Embryonic facial prominence (tissue), 1 donor: ENCODE measurements at regions not wholly inside any gene's neighbourhood (a gene's known extent, or its start where the extent isn't known, plus 50 kb on each side); places are given as distances from the start of the nearest gene placed in this dataset.
"Not testable (repeated sequence)": the region's sequence is repeated elsewhere in the genome, so short reads cannot be mapped to it uniquely, and the experiment has no call there.

Experiments used
- DNase-seq: peaks from one replicate; pipeline ENCODE4 v3.0.0-alpha.2; 2016; ENCODE audit errors: extremely low spot score

- DNase-seq = no peak
Observed at GRCh38 chr6:140844167-140844566, 1288.6 kb upstream of the GJE1 start.

DNA sequence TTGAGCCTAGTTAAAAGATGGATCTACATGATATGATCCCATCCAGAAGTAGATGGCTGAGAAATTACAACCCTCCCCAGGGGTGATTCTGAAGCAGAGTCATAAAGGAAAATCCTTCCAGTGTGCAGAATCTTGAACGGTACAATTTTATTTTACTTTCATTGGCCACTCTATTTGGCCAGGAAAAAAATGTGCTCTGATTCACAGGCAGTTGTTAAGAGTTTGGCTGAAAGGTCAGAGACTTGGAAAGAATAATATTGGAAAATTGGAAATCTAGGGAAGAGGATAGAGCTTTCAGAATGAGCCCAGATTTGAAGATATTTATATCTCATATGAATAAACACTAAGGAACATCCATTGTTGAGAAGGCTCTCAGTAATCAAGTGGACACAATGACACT lies 1299.3 kb upstream of the GJE1 start:
- DNase-seq = no peak

GRCh38 chr6:140830666-140831065 lies 1302.1 kb upstream of the GJE1 start:
- DNase-seq = no peak

GRCh38 chr6:140828856-140829255 lies 1303.9 kb upstream of the GJE1 start:
- DNase-seq = no peak

DNA sequence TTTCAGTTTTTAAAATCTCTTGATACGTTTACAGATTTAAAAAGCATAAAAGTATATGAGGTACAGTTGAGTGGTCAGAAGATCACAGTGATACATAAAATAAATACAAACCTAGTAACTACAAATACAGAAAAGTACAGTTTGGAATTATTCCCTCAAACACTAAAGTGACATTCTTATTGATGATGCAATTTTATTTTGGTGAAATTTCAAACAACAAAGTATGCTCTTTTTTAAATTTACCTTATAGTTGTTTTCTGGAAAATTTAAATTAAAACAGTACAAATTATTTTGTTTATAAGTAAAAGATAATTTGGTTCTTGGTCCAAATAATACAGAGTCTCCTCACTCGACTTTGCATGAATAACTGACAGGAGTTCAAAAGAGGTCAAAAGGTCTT lies 1305.1 kb upstream of the GJE1 start:
- no peak for DNase-seq

DNA sequence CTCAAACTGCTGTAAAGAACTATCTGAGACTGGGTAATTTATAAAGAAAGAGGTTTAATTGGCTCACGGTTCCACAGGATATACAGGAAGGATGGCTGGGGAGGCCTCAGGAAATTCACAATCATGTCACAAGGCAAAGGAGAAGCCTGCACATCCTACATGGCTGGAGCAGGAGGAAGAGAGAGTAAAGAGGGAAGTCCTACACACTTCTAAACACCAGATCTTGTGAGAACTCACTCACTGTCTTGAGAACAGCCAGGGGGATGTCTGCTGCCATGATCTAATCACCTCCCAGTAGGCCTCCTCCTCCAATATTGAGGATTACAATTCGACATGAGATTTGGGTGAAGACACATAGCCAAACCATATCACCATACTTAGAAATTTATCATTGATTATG lies 1307.0 kb upstream of the GJE1 start:
- no peak for DNase-seq

DNA sequence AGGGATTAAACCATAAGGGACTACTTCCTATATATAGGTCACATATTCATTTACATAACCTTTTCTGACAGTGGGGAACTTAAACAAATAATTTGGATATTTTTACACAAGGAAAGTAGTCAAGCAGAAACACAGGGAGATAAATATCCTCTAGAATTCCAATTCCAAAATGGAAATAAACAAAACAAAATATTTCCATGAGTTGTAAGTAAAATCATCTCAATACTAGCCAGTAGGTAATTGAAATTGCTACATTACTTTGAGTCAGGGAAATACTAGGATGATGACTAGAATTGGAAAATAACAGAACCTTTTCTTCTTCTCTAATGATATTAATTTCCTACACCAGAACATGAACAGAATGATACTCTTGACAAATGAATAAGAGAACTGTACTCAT lies 1308.1 kb upstream of the GJE1 start:
- no peak for DNase-seq

DNA sequence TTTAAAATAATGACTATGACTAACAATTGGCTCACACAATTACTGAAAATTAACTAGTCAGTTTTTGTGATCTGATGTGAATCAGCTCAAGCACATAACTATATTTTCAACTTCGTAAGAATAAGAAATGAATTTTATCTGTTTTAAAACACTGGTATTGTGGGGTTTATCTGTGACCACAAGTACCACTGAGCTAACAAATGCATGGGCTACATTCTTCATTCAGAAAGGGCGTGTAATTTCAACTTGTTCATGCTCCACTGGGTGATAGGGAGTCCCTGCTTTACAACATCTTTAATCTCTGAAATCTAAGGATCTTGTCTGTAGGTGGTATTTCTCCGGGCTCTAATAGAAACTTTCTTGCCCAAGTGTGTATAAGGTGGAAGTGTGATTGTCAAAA lies 1311.5 kb upstream of the GJE1 start:
- DNase-seq = no peak

GRCh38 chr6:140817176-140817575 lies 1315.5 kb upstream of the GJE1 start:
- DNase-seq = no peak

GRCh38 chr6:140816681-140817080 lies 1316.0 kb upstream of the GJE1 start:
- DNase-seq = no peak

GRCh38 chr6:140812636-140813035 lies 1320.1 kb upstream of the GJE1 start:
- DNase-seq = no peak

GRCh38 chr6:140811642-140812041 lies 1321.1 kb upstream of the GJE1 start:
- DNase-seq = no peak

- no peak for DNase-seq
Observed at GRCh38 chr6:140809694-140810101, 1323.0 kb upstream of the GJE1 start.

DNA sequence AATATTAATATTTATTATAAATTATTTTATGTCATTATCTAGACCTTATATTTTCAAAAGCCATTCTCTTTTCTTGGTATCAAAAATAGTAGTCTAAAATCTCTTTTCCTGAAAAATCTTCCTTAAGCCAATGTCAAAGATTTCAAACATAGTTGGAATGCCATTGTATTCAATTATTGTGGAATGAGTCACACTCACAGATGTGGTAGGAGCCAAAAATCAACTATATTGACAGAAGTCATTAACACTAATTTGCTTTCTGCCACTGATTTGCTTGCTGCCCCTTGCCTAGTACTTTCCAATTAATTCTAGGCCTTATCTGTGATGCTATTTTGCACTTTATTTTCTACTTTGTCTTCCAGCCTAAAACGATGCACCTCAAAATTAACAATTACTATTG lies 1326.3 kb upstream of the GJE1 start:
- DNase-seq = no peak

- DNase-seq = no peak
Observed at GRCh38 chr6:140794544-140794943, 1338.2 kb upstream of the GJE1 start.

DNA sequence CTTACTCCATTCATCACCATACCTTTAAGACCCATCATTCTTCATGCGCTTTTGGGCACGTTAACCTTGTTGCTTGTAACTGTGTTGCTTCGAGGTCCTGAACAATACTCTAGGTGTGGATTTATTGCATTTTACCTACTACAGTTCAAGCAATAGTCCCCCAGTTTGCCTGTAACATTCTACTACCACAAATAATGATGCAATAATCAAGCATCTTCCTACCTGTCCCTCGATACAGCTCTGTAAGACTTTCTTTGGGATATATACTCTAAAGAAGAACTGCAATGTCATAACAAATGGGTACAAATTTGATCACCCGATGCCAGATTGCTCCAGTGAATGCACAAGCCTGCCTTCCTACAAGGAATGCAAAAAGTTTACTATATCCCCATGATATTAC lies 1342.6 kb upstream of the GJE1 start:
- DNase-seq = no peak

DNA sequence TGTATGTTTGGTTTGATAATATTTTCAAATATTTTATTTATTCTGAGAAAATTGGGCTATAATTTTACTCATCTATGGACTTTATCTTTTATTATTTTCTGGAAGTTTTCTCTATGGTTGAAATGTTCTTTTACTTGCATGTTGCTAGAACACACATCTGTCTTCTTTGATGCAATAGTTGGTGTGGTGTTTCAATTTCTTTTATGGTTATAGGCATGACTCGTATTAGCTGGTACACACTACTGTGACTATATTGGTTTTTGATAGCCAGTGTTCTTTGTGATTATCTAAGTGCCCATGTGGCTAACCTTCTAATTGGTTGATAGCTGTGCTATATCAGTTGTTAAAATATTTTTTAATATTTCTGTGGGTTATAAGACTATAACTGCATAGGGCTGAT lies 1343.3 kb upstream of the GJE1 start:
- no peak for DNase-seq

DNA sequence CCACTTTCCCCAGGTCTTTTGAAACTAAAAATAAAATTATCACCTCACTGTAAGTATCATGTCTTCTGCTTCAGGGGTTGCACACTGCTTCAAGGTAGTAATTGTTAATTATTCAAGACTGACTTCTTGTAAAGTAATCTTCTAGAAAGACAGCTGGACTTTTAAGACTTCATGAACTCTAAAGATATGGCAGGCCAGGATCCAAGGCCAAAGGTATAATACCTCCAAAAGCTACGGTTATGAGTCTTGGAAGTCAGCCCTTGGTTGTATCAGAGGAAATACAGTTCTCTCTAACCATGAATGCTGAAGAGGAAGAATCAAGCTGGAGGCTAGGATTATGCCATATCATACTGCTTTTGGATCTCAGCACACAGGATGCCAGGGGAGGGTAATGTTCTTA lies 1346.8 kb upstream of the GJE1 start:
- DNase-seq = no peak

GRCh38 chr6:140784573-140784972 lies 1348.2 kb upstream of the GJE1 start:
- no peak for DNase-seq

DNA sequence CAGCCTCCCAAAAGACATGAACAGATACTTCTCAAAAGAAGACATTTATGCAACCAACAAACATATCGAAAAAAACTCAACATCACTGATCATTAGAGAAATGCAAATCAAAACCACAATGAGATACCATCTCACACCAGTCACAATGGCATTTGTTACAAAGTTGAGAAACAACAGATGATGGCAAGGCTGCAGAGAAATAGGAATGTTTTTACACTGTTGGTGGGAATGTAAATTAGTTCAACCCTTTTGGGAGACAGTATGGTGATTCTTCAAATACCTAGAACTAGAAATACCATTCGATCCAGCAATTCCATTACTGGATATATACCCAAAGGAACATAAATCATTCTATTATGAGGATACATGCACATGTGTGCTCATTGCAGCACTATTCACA lies 1349.2 kb upstream of the GJE1 start:
- not testable (repeated sequence) for DNase-seq

GRCh38 chr6:140782941-140783340 lies 1349.8 kb upstream of the GJE1 start:
- no peak for DNase-seq

DNA sequence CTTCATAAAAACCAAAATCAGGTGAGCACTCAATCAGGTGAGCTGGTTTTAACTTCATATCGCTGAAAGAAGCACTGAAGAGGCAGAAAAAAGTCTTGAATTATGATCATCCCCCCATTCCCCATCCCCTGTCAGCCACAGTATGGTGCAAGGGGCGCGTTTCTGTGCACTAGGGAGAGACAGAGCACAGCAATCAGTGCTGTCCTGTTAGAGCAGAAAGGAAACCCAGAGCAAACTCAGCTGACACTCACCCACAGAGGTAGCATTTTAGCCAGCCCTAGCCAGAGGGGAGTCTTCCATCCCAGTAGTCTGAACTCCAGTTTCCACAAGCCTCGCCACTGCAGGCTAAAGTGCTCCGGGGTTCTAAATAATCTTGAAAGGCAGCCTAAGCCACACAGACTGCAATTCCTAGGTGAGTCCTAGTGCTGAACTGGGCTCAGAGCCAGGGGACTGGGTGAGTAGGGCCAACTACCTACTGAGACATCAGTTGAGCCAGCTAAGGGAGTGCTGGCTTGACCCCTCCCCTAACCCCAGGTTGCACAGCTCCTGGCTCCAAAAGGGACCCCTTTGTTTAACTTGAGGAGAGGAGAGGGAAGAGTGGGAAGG lies 1352.6 kb upstream of the GJE1 start:
- DNase-seq = no peak

DNA sequence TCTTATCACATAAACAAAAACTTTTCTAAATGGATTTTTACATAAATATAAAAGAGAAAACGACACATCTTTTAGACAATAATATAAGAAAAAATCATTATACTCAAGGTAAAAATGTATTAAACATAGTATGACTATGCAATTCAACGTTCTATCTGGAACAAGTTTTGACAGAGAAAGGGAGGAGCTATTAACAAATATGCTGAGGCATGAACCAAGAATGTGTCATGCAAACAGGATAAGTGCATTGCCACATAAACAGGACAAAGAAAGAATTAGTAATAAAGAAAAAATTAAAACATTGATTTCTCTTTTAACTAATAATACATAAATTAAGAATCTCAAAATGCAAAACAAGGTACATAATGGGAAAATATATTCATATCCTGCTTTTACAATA lies 1353.4 kb upstream of the GJE1 start:
- no peak for DNase-seq

DNA sequence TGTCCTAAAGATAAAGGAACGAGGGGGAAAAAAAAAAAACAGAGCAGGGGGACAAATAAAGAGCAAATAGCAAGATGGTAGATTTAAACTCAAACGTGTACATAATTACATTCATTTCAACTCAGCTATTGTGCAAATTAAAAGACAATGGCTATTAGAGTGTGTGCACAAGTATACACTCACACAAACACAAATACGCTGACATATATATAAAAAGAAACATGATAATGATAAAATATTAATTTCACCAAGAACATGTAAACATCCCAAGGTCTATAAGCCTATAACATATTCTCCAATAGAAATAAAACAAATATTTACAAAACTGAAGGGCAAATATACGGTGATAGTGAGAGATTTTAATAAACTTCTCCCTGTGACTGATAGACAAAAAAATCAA lies 1354.9 kb upstream of the GJE1 start:
- DNase-seq = no peak

- DNase-seq = no peak
Observed at GRCh38 chr6:140775061-140775460, 1357.7 kb upstream of the GJE1 start.
